Caco-2 (cell line): ENCODE measurements at regions not wholly inside any gene's neighbourhood (a gene's known extent, or its start where the extent isn't known, plus 50 kb on each side); places are given as distances from the start of the nearest gene placed in this dataset.

Experiments
- BruUV-seq: library from RNA; stranded (reverse); fragments of 400-500 nt; replicated peaks from 2 replicates; lab custom pipeline; 2021; lab: Mats Ljungman, UMichigan
- CTCF ChIA-PET: fragments of 300-600 bp; sonication (Branson Sonifier 250); formaldehyde crosslinking; loops from one replicate; lab custom pipeline; 2022; ENCODE audit warnings: antibody characterized with exemption; lab: Charles Lee
- POLR2A ChIA-PET: fragments of 300-600 bp; sonication (Branson Sonifier 250); formaldehyde crosslinking; loops from one replicate; lab custom pipeline; 2022; ENCODE audit warnings: antibody characterized with exemption; lab: Charles Lee
- DNase-seq, 2 experiments: peaks; one replicate each; pipeline versions ENCODE4 v3.0.0 to v3.0.0-alpha.2; 2020 to 2022
- H3K27me3 ChIP-seq: replicated peaks from 2 replicates; pipeline ENCODE4 v1.6.0; 2011; ENCODE audit warnings: low read length; ENCODE audit not compliant: control insufficient read depth, insufficient read depth
- H3K36me3 ChIP-seq: 2 replicates; pipeline ENCODE4 v1.5.1; 2011; ENCODE audit warnings: low read length; ENCODE audit not compliant: control insufficient read depth, insufficient read depth
- H3K4me1 ChIP-seq: fragments of 250-450 bp; sonication (Bioruptor Pico); 2 replicates; pipeline ENCODE4 v1.5.1; 2020; ENCODE audit warnings: mild to moderate bottlenecking
- H3K4me3 ChIP-seq: 2 replicates; pipeline ENCODE4 v1.5.1; 2011; ENCODE audit warnings: low read depth, mild to moderate bottlenecking, control low read depth, low read length
- H3K9me3 ChIP-seq: fragments of 250-450 bp; sonication (Bioruptor Pico); 2 replicates; pipeline ENCODE4 v1.5.1; 2020; ENCODE audit warnings: mild to moderate bottlenecking, moderate library complexity
- H3K27ac Mint-ChIP-seq: one replicate; pipeline ENCODE4 v1.8.0; 2022; ENCODE audit warnings: mixed read lengths; ENCODE audit not compliant: unreplicated experiment
- H3K27me3 Mint-ChIP-seq: one replicate; pipeline ENCODE4 v1.8.0; 2022; ENCODE audit warnings: mixed read lengths; ENCODE audit not compliant: insufficient read depth, unreplicated experiment
- H3K36me3 Mint-ChIP-seq: one replicate; pipeline ENCODE4 v1.8.0; 2022; ENCODE audit warnings: mild to moderate bottlenecking, mixed read lengths; ENCODE audit not compliant: insufficient read depth, unreplicated experiment
- H3K4me1 Mint-ChIP-seq: one replicate; pipeline ENCODE4 v1.8.0; 2022; ENCODE audit warnings: low read depth, mixed read lengths; ENCODE audit not compliant: unreplicated experiment
- H3K4me3 Mint-ChIP-seq: one replicate; pipeline ENCODE4 v1.8.0; 2022; ENCODE audit warnings: mild to moderate bottlenecking, moderate library complexity, mixed read lengths; ENCODE audit not compliant: unreplicated experiment
- H3K9me3 Mint-ChIP-seq: one replicate; pipeline ENCODE4 v1.8.0; 2022; ENCODE audit warnings: mixed read lengths; ENCODE audit not compliant: unreplicated experiment
- CTCF ChIP-seq, 2 experiments: fragments of 200-600 bp in 1 of 2; IDR thresholded peaks; 1 replicate in 1 of 2; 2 replicates in 1 of 2; pipeline versions ENCODE4 v1.5.1 to v1.8.0; 2011 to 2022; ENCODE audit warnings: antibody characterized with exemption in 1 of 2, control low read depth in 1 of 2, inconsistent platforms in 1 of 2, low read depth in 1 of 2, low read length in 1 of 2, mild to moderate bottlenecking in 1 of 2, moderate library complexity in 1 of 2; ENCODE audit not compliant: insufficient read depth in 1 of 2, severe bottlenecking in 1 of 2, unreplicated experiment in 1 of 2
- intact Hi-C: fragments of 100-400 bp; cut with micrococcal nuclease; formaldehyde crosslinking; loops from one replicate; pipeline ENCODE4 v1.10.0; 2022; ENCODE audit not compliant: unreplicated experiment

DNA sequence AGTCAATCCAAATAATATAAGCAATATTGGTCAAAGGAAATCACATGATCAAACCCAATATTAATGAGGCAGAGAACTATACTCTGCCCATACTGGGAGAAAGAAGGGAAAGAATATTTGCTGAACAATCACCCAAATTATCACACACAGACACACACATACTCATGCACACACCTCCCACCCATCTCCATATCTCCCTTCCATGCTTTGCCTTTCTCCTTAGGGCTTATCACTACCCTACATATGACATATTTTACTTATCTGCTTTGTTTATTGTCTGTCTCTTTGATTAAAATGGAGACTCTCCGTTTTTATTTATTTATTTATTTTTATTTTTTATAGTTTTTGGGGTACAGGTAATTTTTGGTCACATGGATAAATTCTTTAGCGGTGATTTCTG, 112.9 kb upstream of the NHS start:
- Histone ChIP-seq H3K4me1 (no peaks in the 10 kb centered on the region), H3K4me3 (no peak overlapping the region), H3K9me3 (no peaks in the 10 kb centered on the region), H3K27me3 (no peaks in the 10 kb centered on the region; the same call in 1 of the 2 replicates), H3K36me3 (no peaks in the 10 kb centered on the region)
- no peaks in the 10 kb centered on the region for H3K4me1 Mint-ChIP-seq
- CTCF ChIA-PET, result no interaction called here
- no peak overlapping the region for H3K4me3 Mint-ChIP-seq
- intact Hi-C loops, result no loop called here
- no peak overlapping the region for H3K27ac Mint-ChIP-seq
- H3K9me3 Mint-ChIP-seq, result peaks cover 25% of the 10 kb centered on the region
- no peak for TF ChIP-seq CTCF (IDR thresholded peaks at IDR 0.05; ENCODE audit: insufficient read depth in 1 of 2, low read depth in 1 of 2, low read length in 1 of 2, severe bottlenecking in 1 of 2, unreplicated experiment in 1 of 2)
- no TSS peak for BruUV-seq
- H3K27me3 Mint-ChIP-seq, result peaks cover 3% of the 10 kb centered on the region
- no peak for DNase-seq
- POLR2A ChIA-PET, result no interaction called here
- H3K36me3 Mint-ChIP-seq, result no peaks in the 10 kb centered on the region

DNA sequence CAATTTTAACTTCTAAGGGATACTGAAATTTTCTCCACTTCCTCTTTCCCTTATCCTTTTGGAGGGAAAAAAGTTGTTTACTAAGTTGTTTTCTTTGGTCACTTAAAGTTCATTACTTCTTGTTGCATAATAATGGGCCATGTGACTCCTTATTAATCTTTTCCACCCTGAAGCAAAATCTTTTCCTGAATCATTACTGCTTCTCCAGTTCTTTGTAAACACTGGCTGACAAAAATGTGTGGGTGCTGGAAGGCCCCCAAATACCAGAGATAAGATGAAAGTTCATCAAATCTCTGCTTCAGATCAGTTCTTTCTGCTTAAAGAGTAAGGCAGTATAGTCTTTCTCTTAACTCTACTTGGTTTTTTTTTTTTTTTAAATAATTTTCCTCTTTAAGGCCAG, 108.9 kb upstream of the NHS start:
- no TSS peak for BruUV-seq
- Mint-ChIP-seq H3K27ac (no peak overlapping the region), H3K9me3 (peaks cover 22% of the 10 kb centered on the region), H3K4me3 (no peak overlapping the region), H3K36me3 (no peaks in the 10 kb centered on the region), H3K27me3 (peaks cover 3% of the 10 kb centered on the region), H3K4me1 (no peaks in the 10 kb centered on the region)
- ChIA-PET POLR2A (no interaction called here), CTCF (no interaction called here)
- DNase-seq, result no peak
- Histone ChIP-seq H3K36me3 (no peaks in the 10 kb centered on the region), H3K27me3 (no peaks in the 10 kb centered on the region; the same call in 1 of the 2 replicates), H3K4me3 (no peak overlapping the region), H3K9me3 (no peaks in the 10 kb centered on the region), H3K4me1 (no peaks in the 10 kb centered on the region)
- TF ChIP-seq CTCF (IDR thresholded peaks at IDR 0.05; ENCODE audit: insufficient read depth in 1 of 2, low read depth in 1 of 2, low read length in 1 of 2, severe bottlenecking in 1 of 2, unreplicated experiment in 1 of 2), result no peak
- intact Hi-C loops, result no loop called here

GRCh38 chrX:17278961-17279360, 96.0 kb upstream of the NHS start:
- BruUV-seq, result no TSS peak
- peaks cover 7% of the 10 kb centered on the region for H3K4me1 Mint-ChIP-seq

More at GRCh38 chrX:17278961-17279360, 96.0 kb upstream of the NHS start:
- intact Hi-C loops, result no loop called here
- ChIA-PET POLR2A (no interaction called here), CTCF (no interaction called here)
- no peak for DNase-seq
- Histone ChIP-seq H3K4me1 (no peaks in the 10 kb centered on the region), H3K4me3 (no peak overlapping the region), H3K27me3 (no peaks in the 10 kb centered on the region), H3K9me3 (no peaks in the 10 kb centered on the region), H3K36me3 (no peaks in the 10 kb centered on the region)
- Mint-ChIP-seq H3K27ac (no peak overlapping the region), H3K27me3 (no peaks in the 10 kb centered on the region), H3K4me3 (no peak overlapping the region), H3K36me3 (peaks cover 5% of the 10 kb centered on the region), H3K9me3 (peaks cover 9% of the 10 kb centered on the region)
- TF ChIP-seq CTCF (IDR thresholded peaks at IDR 0.05; ENCODE audit: insufficient read depth in 1 of 2, low read depth in 1 of 2, low read length in 1 of 2, severe bottlenecking in 1 of 2, unreplicated experiment in 1 of 2), result no peak
